NCI-H146 treated with DMSO at 0.1 percent for 48 hours (cell line): ENCODE measurements at regions not wholly inside any gene's neighbourhood (a gene's known extent, or its start where the extent isn't known, plus 50 kb on each side); places are given as distances from the start of the nearest gene placed in this dataset.

ENCODE experiments used
- DNase-seq: peaks from one replicate; lab custom pipeline; 2025; ENCODE audit not compliant: unreplicated experiment; lab: John Stamatoyannopoulos, UW

DNA sequence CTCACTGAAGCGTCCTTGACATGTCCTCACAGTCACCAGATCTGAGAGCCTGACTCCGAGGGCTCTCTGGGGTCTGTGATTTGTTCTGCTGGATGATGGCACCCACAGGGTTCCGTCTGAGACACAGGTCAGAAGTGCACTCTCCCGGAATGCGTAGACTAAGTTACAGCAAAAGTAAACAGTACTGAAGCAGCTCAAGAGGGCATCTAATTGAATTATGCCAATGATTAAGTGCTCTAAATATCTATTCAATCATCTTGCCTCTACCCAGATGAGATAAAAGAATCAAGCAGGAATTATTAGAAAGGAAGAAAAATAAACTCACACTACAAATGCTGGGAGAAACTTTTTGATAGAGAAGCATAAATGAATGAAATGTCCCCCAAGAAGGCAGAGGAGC is 544.1 kb downstream of the SOX11 start:
- DNase-seq, result no peak

DNA sequence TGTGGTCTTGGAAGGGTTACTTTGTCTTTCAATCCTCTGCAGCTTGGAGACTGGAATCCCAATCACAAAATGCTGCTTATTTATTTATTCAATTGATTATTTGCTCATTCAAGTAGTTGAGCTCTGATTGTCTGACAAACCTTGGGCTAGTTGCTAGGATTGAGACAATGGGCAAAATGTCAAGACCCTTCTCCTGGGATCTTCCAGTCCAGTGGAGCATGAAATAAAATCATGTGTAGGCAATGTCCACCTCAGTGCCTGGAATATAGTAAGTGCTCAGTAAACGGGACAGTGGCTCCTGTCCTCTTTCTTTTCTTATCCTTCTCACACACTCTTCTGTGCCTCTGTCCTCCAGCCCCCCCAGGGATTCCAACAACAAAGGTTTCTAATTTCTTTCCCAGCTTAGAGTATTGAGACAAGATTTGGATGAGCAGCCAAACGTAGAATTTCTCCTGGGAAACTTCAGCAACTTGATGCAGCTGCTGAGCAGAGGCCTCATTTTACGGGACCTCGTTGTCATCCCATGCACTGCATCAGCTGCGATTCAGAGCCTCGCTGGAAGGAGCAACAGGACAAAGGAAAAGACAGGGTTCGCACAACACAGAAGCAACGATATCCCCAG is 545.0 kb downstream of the SOX11 start:
- no peak for DNase-seq

DNA sequence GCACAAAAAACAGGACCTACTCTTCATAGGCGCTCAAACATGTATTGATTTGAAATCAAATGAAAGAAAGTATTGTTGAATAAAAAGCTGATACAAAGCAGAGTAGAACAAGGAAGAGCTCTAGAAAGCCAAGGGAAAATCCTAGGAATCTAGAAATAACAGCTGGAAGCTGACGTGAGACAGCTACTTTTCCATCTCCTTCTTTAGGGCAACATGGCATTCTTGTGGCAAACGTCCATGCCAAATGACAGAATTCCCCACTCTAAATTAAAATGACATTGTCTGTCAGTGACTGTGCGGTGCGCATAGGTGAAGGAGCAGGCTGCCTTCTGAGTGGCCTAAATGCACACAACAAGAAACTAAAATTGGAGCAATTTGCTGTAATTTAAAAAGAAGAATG is 557.4 kb downstream of the SOX11 start:
- DNase-seq, result no peak

DNA sequence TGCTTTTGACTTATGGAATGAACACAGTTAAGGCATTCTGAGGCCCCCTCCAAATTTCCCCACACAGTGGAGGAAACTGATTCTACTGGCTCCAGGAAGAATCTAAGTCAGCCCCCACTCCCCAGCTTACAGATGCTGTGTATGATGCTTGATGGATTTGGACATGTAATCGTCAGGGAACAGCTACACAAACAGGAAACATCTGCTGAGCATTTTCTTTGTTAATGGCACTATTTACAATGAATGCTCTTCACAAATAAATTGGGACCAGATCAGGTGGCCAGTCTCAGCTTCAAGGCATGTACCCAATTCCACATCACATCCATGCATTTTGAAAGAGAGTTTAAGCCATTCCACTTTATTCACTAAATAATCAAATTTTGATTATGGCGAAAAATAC is 562.3 kb downstream of the SOX11 start:
- peak; percentile 84 for DNase-seq

DNA sequence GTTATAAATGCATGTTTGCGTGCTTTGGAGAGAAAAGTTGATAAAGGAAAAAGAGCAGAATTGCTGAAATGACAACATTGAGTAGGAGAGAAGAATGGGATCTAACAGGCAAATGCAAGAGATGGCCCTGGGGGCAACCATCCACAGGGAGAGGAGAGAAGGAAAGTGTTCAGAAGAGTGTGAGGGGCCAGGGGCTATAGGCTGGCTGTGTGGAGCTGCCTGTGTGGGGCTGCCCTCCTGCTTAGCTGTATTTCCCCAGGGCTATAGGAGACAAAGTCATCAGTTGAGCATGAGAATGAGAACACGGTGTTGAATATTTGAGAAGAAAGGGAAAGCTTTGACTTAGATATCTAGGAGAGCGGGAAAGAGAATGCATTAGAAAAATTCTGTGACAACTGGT is 572.0 kb downstream of the SOX11 start:
- DNase-seq, result no peak

DNA sequence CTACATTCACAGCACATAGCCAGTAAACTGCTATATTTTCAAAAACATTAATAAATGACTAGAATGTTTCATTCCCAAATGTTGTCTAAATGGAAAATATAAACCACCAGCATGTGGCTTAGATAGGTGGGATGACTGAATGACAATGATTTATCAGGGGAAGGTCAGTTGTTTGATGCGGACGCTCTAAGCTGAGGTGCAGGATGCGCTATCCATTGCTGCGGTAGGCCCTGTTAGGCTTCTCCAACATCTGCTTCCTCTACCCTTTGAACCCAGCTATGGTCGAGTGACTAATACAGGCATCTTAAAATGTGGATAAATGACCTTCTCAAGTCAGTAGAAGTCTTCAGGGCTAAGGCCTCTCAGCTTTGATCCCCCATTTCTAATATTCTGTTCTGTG is 584.2 kb downstream of the CMPK2 start:
- no peak for DNase-seq

DNA sequence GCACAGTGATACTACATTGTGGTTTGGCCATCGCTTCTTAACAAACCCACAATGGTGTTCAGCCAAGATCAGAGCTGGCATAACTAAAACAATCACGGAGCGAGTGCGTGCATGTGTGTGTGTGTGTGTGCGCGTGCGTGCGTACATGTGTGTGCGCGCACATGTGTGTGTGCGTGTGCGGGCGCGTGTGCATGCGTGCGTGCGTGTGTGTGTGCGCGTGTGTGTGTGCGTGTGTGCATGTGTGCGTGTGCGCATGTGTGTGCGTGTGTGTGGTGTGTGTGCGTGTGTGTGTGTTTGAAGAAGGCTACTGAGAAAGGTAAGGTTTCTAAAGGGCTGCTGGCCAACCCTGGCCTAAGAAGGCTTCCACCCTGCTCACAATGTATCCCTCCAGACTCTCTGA is 582.4 kb downstream of the CMPK2 start:
- no peak for DNase-seq

DNA sequence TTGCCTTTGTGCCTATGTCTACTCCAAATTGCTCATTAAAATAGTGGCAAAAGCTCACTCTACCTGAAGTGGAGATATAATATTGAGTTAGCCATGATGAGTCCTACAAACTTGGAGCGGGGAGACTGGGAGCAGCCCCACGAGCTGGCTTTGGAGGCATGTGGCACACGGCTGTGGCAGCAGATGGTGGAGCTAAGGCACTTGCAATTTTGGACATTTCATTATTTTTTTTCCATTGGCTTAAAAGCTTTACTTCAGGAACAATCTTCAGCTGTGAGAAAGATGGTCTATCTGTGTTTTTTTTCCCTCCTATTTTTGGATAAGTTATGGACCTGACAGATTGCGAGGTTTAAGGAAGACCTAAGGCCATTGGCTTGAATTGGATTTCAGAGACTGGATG is 578.3 kb downstream of the CMPK2 start:
- no peak for DNase-seq

DNA sequence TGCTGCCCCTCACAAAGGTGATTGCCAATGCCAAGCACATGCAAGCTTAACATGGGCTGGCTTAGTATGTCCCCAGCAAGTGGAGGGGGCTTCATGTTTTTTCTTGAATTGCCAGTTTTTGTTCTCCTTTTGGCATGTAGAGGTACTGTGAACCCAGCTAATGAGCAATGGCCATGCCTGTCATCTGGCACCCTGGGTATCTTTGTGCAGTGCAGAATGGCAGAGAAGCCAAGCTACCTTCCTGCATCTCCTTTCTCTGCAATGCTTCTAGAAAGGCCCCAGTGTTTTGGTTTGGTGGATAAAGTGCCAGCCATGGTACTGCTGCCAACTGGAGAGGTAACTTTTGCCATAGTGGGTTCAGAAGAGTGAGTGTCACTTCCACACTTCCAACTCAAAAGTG is 576.9 kb downstream of the CMPK2 start:
- DNase-seq, result no peak

DNA sequence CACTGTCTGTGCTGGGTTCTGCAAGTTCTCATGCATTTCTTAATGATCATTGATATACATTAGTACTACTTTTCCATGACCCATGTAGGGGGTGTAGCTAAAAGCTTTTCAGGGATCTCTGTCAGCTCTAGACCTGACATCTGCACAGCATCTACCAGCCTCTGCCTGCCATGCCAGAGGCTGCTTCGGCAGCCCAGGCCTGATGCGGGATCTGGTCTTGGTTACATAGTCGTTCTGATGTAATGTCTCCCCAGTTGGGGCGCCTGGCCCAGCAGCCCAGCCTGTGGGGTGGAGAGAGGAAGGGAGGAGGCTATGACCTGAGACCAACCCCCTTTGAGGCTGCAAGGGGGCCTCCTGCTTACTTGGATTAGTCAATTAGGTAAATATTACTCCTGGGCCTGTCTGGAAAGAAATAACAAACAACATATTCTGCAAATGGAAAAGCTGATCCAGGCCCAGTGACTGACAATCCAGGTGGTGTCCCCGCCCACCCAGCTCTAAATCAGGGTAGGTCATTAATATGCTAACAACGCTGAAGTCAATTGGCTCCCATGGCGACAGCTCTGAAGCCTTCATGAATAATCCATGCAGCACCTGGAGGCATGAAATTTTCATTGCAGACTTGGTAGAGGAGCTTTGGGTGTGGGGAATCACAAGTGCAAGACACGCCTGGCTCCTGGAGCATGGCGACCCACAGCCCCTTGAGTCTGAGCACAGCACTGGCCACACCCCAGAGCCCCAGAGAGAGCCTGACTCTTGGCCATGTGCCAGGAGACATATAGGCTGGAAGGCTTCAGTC is 575.3 kb downstream of the CMPK2 start:
- peak; percentile 47 for DNase-seq

DNA sequence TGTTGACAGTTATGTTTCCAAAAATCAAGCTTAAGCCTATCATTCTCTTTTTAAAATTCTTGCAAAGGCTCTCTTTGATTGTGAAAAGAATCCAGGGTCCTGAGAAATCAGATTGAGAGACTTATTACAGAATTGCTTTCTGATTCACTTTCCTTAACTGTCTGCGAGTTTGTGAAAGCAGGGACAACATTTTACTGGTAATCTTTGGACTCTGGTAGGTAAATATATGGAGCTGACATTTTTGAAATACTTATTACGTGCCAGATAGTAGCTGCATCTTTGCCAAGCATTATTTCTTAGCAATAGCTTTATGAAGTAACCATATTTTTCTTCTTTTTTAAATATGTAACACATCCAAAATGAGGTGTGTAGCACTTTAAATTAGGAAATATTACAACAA is 570.9 kb downstream of the CMPK2 start:
- no peak for DNase-seq

DNA sequence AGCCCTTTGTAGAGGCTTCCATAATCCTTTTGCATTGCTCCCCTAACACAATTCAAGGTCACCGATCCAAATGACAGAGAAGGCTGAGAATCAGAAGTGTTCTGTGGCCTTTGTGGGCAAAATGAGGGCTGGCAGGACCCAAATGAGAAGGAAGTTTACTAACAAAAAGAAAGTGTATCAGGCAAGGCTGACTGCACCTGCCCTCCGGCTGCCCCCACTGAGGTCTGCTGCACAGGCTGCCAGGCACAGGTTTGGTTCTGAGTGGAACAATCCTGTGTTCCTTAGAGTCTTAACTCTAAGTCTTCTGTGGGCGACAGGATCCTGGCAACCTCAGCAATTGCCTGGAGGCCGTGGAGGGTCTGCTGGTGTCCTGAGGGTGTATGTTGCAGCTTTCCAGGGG is 568.5 kb downstream of the CMPK2 start:
- no peak for DNase-seq

DNA sequence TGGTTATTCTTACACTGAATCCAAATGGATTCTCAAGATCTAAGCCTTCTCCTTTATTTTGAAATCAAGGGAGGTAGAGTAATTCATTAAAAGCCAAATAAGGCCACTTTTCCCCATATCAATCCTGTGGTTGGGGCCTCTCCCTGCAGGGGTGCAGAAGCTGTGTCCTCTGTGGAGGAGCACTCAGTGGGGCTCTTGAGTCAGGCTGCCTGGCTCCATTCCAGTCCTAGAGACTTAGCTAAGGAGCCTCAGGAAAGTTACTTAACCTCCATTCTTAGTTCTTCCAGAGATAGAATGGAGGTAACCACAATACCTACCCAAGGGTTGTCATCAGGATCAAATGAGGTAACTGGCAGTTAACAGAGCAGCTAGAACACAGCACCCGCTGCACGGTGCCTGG is 564.3 kb downstream of the CMPK2 start:
- no peak for DNase-seq

DNA sequence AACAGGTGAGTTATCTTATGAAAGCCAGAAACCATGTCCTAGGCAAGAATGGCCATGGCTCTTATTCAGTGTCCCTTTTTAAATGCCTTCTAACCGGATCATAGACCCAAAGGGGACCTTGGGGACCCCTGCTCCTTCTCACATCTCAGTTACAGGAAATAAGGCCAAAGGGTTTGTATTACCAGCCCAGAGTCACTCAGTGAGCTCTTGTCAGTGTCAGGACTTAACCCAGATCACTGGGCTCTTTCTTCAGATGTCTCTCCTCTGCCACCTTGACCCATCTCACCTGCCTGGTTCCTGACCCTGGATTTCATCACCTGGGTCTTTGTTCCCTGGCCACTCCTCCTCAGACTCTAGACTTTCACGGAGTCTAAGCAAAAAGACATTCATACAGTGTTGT is 556.7 kb downstream of the CMPK2 start:
- no peak for DNase-seq

DNA sequence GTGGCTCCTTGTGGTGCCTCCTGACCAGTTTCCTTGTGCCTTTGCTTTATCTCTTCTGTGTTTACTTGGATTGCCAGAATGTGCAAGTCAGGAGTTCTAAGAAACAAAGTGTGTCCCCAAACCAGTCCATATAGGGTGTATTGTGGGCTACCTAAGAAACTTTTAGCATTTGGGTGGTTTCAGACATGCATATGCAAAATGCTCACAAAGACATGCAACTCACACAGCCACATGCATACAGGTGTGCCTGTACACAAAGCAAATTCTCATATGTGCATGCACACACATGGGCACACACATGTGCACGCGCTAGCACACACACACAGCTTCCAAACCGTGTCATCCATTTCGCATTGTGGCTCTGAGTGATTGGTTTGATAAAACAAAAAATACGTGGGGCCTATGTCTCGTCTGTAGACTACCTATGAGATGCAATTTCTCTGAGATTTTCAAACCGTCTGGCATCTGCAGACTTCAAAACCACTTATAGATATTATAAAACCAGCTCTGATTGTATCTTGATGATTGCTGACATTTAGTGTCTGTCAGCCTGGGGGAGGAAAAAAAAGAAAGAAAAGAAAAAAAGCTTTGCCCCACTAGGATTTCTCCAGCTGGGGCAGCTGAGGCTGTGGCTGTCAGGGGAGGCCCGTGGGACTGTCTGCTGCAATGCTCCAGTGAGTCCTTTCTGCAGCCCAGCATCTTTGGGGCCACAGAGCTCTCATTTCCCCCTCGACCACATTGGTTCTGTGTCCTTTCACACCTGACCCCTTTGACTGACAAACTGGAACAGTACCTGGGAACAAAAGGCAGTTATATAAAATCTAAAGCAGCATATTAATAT is 556.1 kb downstream of the CMPK2 start:
- no peak for DNase-seq

DNA sequence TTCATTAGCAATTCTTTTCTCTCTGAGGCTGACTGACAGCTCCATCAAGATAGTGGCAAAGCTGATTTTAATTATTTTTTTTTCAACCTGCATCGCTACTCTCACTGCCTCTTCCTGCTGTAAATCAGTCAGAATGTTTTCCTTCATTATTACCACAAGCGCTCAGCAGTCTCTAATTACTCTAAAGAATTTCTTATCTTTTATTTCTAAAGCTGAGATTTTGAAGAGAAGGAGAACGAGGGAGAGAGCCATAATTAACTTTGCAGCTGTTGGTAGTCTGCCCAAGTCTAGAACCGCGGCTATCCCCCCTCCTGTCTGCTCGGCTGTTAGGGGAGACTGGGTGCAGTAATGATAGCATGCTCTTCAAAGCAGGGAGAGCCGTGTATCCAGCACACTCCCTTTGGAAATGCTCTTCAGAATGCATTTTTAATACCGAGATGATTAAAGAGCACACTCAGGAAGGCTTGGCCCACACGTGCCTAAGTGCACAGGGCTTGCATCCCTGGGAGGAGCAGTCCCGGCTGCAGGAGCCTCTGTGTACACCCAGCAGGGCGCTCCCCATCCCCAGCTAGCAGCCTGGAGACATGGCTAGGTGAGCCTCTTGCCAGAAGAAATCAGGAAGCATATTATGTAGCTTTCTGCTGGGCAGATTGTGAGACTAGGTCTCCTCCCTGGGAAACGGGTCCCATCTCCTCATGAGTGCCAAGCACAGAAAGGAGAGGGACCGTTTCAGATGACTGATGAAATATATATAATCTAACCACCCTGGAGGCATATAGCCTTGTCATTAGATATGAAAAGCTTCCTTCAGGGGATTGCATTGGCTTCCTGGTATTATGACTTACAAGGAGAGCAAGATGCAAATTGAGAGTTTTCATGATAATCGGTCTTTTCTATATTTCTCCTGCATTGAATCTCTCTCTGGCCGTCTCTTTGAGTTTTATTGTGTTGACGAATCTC is 555.2 kb downstream of the CMPK2 start:
- DNase-seq, result peak; percentile 55

DNA sequence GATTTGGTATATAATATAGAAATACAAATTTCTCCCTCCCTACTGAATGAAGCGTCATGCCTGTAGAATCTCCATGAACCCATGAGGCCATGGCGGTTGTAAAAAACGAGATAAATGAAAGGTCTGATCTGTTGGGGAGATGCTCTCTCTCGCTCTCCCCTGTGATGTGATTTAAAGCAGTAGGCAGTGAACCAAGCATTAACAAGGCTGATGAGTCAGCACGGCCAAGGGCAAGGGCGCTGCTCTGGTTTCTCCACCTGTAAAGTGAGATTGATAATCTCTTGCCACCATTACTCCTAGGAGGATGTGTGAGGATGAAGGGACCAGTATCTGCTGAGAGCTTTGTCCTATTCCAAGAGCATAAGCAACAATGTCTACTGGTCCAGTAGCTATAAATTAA is 553.3 kb downstream of the CMPK2 start:
- DNase-seq, result no peak

DNA sequence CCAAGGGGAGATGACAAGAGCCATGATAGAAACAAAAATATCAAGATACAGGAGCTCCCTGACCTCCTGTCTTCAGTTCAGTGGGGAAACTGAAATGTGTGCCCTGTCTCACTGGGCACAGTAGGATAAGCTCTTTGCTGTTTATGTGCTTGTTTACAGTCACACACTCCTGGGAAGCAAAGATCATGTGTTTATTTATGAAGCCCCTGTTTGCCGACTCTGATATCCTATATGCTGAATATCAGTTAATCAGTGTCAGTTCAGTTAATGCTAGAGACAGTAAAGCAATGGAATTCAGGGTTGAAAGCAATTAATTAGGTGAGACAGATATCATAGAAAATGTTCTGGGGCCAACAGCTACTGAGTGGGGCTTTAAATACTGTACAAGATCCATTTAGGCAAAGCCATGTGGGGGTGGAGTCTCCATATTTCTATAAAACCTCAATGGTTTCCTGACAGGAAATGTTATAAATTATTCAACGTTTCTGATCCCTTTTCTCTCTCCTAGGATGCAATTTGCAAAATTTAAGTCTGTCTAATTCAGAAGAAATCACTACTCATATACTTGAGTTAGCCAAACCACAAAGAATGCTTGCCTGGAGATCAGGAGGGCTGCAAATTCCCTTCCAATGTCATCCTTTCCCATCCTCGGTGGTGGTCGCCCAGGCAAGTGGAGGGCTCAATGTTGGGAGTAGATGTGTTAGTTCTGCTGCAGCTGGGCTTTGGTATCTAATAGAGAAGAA is 551.3 kb downstream of the CMPK2 start:
- no peak for DNase-seq

DNA sequence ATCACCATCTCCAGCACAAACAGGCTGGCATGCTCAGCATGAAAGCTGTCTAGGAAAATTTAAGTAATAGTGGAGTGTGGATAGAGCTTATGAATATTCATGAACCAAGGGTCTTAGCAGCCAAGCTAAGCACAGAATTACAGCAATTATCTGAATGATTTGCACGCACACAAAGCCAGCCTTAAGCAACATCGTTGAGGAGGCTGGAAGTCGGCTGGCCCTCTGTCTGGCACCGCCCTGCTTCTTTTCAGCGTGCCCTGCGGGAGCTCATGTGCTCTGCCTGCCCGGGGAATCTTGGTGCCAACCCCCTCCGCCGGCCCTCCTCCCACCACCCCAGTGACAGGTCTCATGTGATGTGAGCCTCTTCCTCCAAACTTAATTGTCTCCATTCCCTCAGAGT is 540.1 kb downstream of the CMPK2 start:
- DNase-seq, result peak; percentile 44

DNA sequence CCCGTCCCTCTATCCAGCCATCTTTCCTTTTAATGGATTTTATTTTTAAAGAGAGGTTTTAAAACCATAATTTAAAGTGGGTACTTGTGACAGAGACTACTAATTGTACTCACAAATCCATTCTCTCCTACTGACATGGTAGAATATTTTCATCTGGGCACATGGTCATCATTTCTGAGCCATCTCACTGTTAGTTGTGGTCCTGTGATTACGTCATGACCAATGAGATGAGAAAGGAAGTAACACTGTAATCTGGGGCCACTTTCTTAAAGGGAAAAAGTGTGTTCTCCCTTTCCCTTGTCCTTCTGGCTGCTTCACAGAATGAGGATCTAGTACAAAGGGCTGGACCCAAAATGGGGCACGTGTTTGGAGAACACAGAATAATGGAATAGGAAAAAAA is 538.7 kb downstream of the CMPK2 start:
- no peak for DNase-seq
